Esophagus squamous epithelium (tissue), 5 donors: ENCODE measurements at regions not wholly inside any gene's neighbourhood (a gene's known extent, or its start where the extent isn't known, plus 50 kb on each side); places are given as distances from the start of the nearest gene placed in this dataset.

Experiments
- DNase-seq: peaks from one replicate; lab custom pipeline; 2025; lab: John Stamatoyannopoulos, UW
- H3K27ac ChIP-seq, 4 donors: fragments of 200-600 bp; sonication (generic); one replicate each; pipeline ENCODE4 v1.5.1; 2016 to 2019; ENCODE audit warnings: mild to moderate bottlenecking in 1 of 4
- H3K27me3 ChIP-seq, 4 donors: fragments of 200-600 bp; sonication (generic); 1 replicate in 3 of 4; 2 replicates in 1 of 4; pipeline versions ENCODE4 v1.5.1 to v1.6.0; 2017 to 2021; ENCODE audit warnings: antibody characterized with exemption in 1 of 4
- H3K36me3 ChIP-seq, 3 donors: fragments of 200-600 bp; sonication (generic); one replicate each; pipeline ENCODE4 v1.5.1; 2016 to 2019
- H3K4me1 ChIP-seq, 3 donors: fragments of 200-600 bp; sonication (generic); one replicate each; pipeline ENCODE4 v1.5.1; 2017 to 2019
- H3K4me3 ChIP-seq, 4 donors: fragments of 200-600 bp; sonication (generic); 1 replicate in 3 of 4; 2 replicates in 1 of 4; pipeline ENCODE4 v1.5.1; 2016 to 2019; ENCODE audit warnings: mild to moderate bottlenecking in 2 of 4, moderate library complexity in 1 of 4
- H3K9me3 ChIP-seq, 3 donors: fragments of 200-600 bp; sonication (generic); one replicate each; pipeline ENCODE4 v1.5.1; 2016 to 2019
- CTCF ChIP-seq, 6 experiments: fragments of 450-650 bp in 4 of 6; fragments of 200-600 bp in 2 of 6; sonication (generic) in 2 of 6; IDR thresholded peaks; one replicate each; pipeline ENCODE4 v1.5.1; 2016 to 2019; ENCODE audit warnings: antibody characterized with exemption in 6 of 6, mild to moderate bottlenecking in 4 of 6, moderate library complexity in 4 of 6
- POLR2A ChIP-seq, 4 donors: fragments of 450-650 bp; IDR thresholded peaks; one replicate each; pipeline ENCODE4 v1.6.1; 2017; ENCODE audit warnings: antibody characterized with exemption in 4 of 4, mild to moderate bottlenecking in 4 of 4, moderate library complexity in 3 of 4
- WGBS, 2 donors: methylation state at CpG; one replicate each; pipeline ENCODE4 v1.1.5; 2018; 5-methylcytosine and 5-hydroxymethylcytosine counted together
- intact Hi-C: fragments of 100-400 bp; cut with DNase I; formaldehyde crosslinking; loops from one replicate; pipeline ENCODE4 v1.15.0; 2022
- donor health status: DM: yes; HTN: yes; CAD: no.

GRCh38 chr2:211174021-211174420 is 617.6 kb downstream of the CPS1 start:
- H3K4me3 ChIP-seq = no peak overlapping the region
- no peak overlapping the region for H3K27ac ChIP-seq
- intact Hi-C loops = no loop called here
- no peaks in the 10 kb centered on the region for H3K4me1 ChIP-seq
- no peaks in the 10 kb centered on the region for H3K9me3 ChIP-seq
- TF ChIP-seq POLR2A (IDR thresholded peaks at IDR 0.05) (no peak), CTCF (IDR thresholded peaks at IDR 0.05) (no peak)
- DNase-seq = no peak
- no peaks in the 10 kb centered on the region for H3K36me3 ChIP-seq
- no peaks in the 10 kb centered on the region for H3K27me3 ChIP-seq
- 69 to 74% methylated on average over 2 of the region's 2 CpGs for WGBS, 2 donors

- DNase-seq = no peak
- WGBS, 2 donors = 29 to 40% methylated on average over 4 of the region's 4 CpGs
Observed at GRCh38 chr2:211174631-211175030, 618.2 kb downstream of the CPS1 start.

GRCh38 chr2:211175956-211176355 is 619.6 kb downstream of the CPS1 start:
- H3K4me3 ChIP-seq = no peak overlapping the region
- 39 to 50% methylated on average over 2 of the region's 2 CpGs for WGBS, 2 donors
- TF ChIP-seq CTCF (IDR thresholded peaks at IDR 0.05) (no peak), POLR2A (IDR thresholded peaks at IDR 0.05) (no peak)
- H3K27me3 ChIP-seq = no peaks in the 10 kb centered on the region
- H3K36me3 ChIP-seq = no peaks in the 10 kb centered on the region
- no peak overlapping the region for H3K27ac ChIP-seq
- no peaks in the 10 kb centered on the region for H3K9me3 ChIP-seq
- no peak for DNase-seq
- H3K4me1 ChIP-seq = no peaks in the 10 kb centered on the region
- intact Hi-C loops = no loop called here

More at GRCh38 chr2:211174631-211175030, 618.2 kb downstream of the CPS1 start:
- no peak overlapping the region for H3K27ac ChIP-seq
- no peaks in the 10 kb centered on the region for H3K36me3 ChIP-seq
- no peak overlapping the region for H3K4me3 ChIP-seq
- no peaks in the 10 kb centered on the region for H3K4me1 ChIP-seq
- no peaks in the 10 kb centered on the region for H3K27me3 ChIP-seq
- TF ChIP-seq CTCF (IDR thresholded peaks at IDR 0.05) (no peak), POLR2A (IDR thresholded peaks at IDR 0.05) (no peak)
- H3K9me3 ChIP-seq = no peaks in the 10 kb centered on the region
- intact Hi-C loops = no loop called here

GRCh38 chr2:211176514-211177141 is 620.2 kb downstream of the CPS1 start:
- Histone ChIP-seq H3K36me3 (no peaks in the 10 kb centered on the region), H3K4me3 (no peak overlapping the region), H3K27me3 (no peaks in the 10 kb centered on the region), H3K4me1 (no peaks in the 10 kb centered on the region), H3K27ac (no peak overlapping the region), H3K9me3 (no peaks in the 10 kb centered on the region)
- TF ChIP-seq CTCF (IDR thresholded peaks at IDR 0.05) (no peak), POLR2A (IDR thresholded peaks at IDR 0.05) (no peak)
- intact Hi-C loops = no loop called here
- no peak for DNase-seq

GRCh38 chr2:211181626-211182025 is 625.2 kb downstream of the CPS1 start:
- TF ChIP-seq POLR2A (IDR thresholded peaks at IDR 0.05) (no peak), CTCF (IDR thresholded peaks at IDR 0.05) (no peak)
- no peaks in the 10 kb centered on the region for H3K9me3 ChIP-seq
- H3K27ac ChIP-seq = no peak overlapping the region
- intact Hi-C loops = no loop called here
- no peaks in the 10 kb centered on the region for H3K27me3 ChIP-seq
- 29 to 44% methylated on average over 5 of the region's 5 CpGs for WGBS, 2 donors
- H3K4me1 ChIP-seq = no peaks in the 10 kb centered on the region
- no peak overlapping the region for H3K4me3 ChIP-seq
- no peaks in the 10 kb centered on the region for H3K36me3 ChIP-seq
- DNase-seq = no peak
